ENCODE measurements at regions not wholly inside any gene's neighbourhood (a gene's known extent, or its start where the extent isn't known, plus 50 kb on each side); places are given as distances from the start of the nearest gene placed in this dataset.

DNA sequence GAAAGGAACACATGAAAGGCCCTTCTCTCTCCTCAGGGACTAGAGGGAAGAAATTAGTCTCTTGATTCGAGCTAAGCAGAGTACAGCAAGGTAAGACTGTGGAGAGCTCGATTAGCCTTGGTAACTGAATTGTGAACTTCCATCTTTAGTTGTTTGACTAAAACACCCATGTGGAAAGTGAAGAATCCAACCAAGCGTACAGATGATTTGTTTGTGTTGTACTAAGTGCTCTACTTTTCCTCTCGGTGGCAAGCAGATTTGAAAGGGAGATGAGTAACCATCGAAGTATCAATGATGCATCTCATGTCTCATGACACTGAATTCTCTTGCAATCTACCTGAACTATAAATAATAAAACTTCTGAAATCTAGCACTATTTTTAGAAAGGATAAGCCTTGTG, 80.7 kb downstream of the FZD1 start:
- Histone ChIP-seq H3K79me2 (ENCODE audit: insufficient read depth, low read length) (no peaks in the 10 kb centered on the region), H4K20me1 (ENCODE audit: low read depth, low read length) (no peaks in the 10 kb centered on the region), H3K9ac (ENCODE audit: low read length) (no peak overlapping the region), H3K36me3 (ENCODE audit: low read length) (no peaks in the 10 kb centered on the region), H3K27ac (ENCODE audit: low read depth, low read length) (no peak overlapping the region), H3F3A (ENCODE audit: insufficient read depth) (no peaks in the 10 kb centered on the region), H3K27me3 (ENCODE audit: low read length) (0 out of 2 replicates have a peak, but pooled peaks cover 3% of the 10 kb centered on the region), H3K9me2 (replicated peaks; ENCODE audit: insufficient read depth, low read length) (no peaks in the 10 kb centered on the region), H3K9me3 (ENCODE audit: insufficient read depth, low read length) (no peaks in the 10 kb centered on the region), H3K4me2 (ENCODE audit: low read depth, low read length, poor library complexity, severe bottlenecking) (no peak overlapping the region), H3K4me3 (ENCODE audit: insufficient read depth, low read length, poor library complexity, severe bottlenecking) (no peak overlapping the region), H2AFZ (ENCODE audit: low read depth, low read length, severe bottlenecking) (no peak overlapping the region)
- no peak for TF ChIP-seq EZH2phosphoT487 (conservative IDR thresholded peaks at IDR 0.05; ENCODE audit: low read length)
- TF ChIP-seq, protein P1, sequence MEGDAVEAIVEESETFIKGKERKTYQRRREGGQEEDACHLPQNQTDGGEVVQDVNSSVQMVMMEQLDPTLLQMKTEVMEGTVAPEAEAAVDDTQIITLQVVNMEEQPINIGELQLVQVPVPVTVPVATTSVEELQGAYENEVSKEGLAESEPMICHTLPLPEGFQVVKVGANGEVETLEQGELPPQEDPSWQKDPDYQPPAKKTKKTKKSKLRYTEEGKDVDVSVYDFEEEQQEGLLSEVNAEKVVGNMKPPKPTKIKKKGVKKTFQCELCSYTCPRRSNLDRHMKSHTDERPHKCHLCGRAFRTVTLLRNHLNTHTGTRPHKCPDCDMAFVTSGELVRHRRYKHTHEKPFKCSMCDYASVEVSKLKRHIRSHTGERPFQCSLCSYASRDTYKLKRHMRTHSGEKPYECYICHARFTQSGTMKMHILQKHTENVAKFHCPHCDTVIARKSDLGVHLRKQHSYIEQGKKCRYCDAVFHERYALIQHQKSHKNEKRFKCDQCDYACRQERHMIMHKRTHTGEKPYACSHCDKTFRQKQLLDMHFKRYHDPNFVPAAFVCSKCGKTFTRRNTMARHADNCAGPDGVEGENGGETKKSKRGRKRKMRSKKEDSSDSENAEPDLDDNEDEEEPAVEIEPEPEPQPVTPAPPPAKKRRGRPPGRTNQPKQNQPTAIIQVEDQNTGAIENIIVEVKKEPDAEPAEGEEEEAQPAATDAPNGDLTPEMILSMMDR (IDR thresholded peaks at IDR 0.05; ENCODE audit: insufficient read depth, low read length, poor library complexity, severe bottlenecking), result no peak

DNA sequence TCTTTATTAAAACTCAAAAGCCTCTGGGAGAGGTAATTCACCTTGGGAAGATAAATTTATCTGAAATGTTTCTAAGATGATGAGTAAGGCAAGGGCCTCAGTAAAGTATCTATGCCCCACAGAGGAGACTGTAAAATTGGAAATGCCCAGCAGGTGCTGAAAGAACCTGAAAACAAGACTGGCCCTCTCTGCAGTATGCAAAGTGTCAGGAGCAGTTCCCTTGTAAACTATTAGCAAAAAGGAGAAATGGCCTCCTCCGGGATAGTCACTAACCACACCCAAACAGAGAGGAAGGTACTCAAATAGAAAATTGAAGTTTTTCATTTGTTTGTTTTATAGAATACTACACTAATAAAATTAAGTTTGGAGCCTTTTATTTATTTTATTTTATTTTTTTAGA, 81.2 kb downstream of the FZD1 start:
- Histone ChIP-seq H3K79me2 (ENCODE audit: insufficient read depth, low read length) (no peaks in the 10 kb centered on the region), H3K27ac (ENCODE audit: low read depth, low read length) (no peak overlapping the region), H3K9me3 (ENCODE audit: insufficient read depth, low read length) (no peaks in the 10 kb centered on the region), H3K4me3 (ENCODE audit: insufficient read depth, low read length, poor library complexity, severe bottlenecking) (no peak overlapping the region), H4K20me1 (ENCODE audit: low read depth, low read length) (no peaks in the 10 kb centered on the region), H3K27me3 (ENCODE audit: low read length) (0 out of 2 replicates have a peak, but pooled peaks cover 3% of the 10 kb centered on the region), H3K9me2 (replicated peaks; ENCODE audit: insufficient read depth, low read length) (no peaks in the 10 kb centered on the region), H2AFZ (ENCODE audit: low read depth, low read length, severe bottlenecking) (no peak overlapping the region), H3K36me3 (ENCODE audit: low read length) (no peaks in the 10 kb centered on the region), H3F3A (ENCODE audit: insufficient read depth) (no peaks in the 10 kb centered on the region), H3K4me2 (ENCODE audit: low read depth, low read length, poor library complexity, severe bottlenecking) (no peak overlapping the region), H3K9ac (ENCODE audit: low read length) (no peak overlapping the region)
- TF ChIP-seq, protein P1 (IDR thresholded peaks at IDR 0.05; ENCODE audit: insufficient read depth, low read length, poor library complexity, severe bottlenecking), result no peak
- TF ChIP-seq EZH2phosphoT487 (conservative IDR thresholded peaks at IDR 0.05; ENCODE audit: low read length), result no peak

DNA sequence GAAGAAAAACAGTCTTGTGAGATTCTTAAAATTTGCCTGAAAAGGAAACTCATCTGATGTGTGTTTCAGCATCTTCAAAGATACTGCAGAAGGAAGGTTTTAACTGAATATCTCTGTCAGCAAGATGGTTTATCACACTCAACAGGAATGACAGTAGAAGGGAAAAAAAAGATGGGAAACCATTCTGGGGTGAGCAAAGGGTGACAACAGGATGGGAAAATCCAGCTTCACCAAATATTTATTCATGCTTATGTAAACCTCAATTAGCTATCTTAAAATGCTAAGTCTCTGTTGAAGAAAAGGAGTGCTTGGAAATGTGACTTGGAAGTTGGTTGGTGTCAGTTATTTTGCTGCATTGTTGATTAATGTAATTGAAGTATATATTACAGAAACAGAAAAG, 82.2 kb downstream of the FZD1 start:
- H3K27me3 ChIP-seq (ENCODE audit: low read length), result 0 out of 2 replicates have a peak, but pooled peaks cover 3% of the 10 kb centered on the region
- H3K9me2 ChIP-seq (replicated peaks; ENCODE audit: insufficient read depth, low read length), result no peaks in the 10 kb centered on the region
- no peaks in the 10 kb centered on the region for H3K9me3 ChIP-seq (ENCODE audit: insufficient read depth, low read length)
- no peaks in the 10 kb centered on the region for H4K20me1 ChIP-seq (ENCODE audit: low read depth, low read length)
- no peaks in the 10 kb centered on the region for H3F3A ChIP-seq (ENCODE audit: insufficient read depth)
- H3K4me3 ChIP-seq (ENCODE audit: insufficient read depth, low read length, poor library complexity, severe bottlenecking), result no peak overlapping the region
- H2AFZ ChIP-seq (ENCODE audit: low read depth, low read length, severe bottlenecking), result no peak overlapping the region
- no peaks in the 10 kb centered on the region for H3K79me2 ChIP-seq (ENCODE audit: insufficient read depth, low read length)
- H3K9ac ChIP-seq (ENCODE audit: low read length), result no peak overlapping the region
- no peak overlapping the region for H3K4me2 ChIP-seq (ENCODE audit: low read depth, low read length, poor library complexity, severe bottlenecking)
- TF ChIP-seq, protein P1 (IDR thresholded peaks at IDR 0.05; ENCODE audit: insufficient read depth, low read length, poor library complexity, severe bottlenecking), result no peak
- TF ChIP-seq EZH2phosphoT487 (conservative IDR thresholded peaks at IDR 0.05; ENCODE audit: low read length), result no peak
- no peaks in the 10 kb centered on the region for H3K36me3 ChIP-seq (ENCODE audit: low read length)
- H3K27ac ChIP-seq (ENCODE audit: low read depth, low read length), result no peak overlapping the region

All from SU-DHL-6 (cell line).